NCI-H1436 treated with DMSO at 0.1 percent for 48 hours (cell line): ENCODE measurements at regions not wholly inside any gene's neighbourhood (a gene's known extent, or its start where the extent isn't known, plus 50 kb on each side); places are given as distances from the start of the nearest gene placed in this dataset.

Experiments used
- DNase-seq: peaks from one replicate; lab custom pipeline; 2025; lab: John Stamatoyannopoulos, UW

GRCh38 chr16:79713609-79714309, 113.2 kb upstream of the MAF start:
- no peak for DNase-seq

- no peak for DNase-seq
These were observed 111.7 kb upstream of the MAF start for GRCh38 chr16:79712276-79712675.

GRCh38 chr16:79707876-79708275, 107.3 kb upstream of the MAF start:
- no peak for DNase-seq

DNA sequence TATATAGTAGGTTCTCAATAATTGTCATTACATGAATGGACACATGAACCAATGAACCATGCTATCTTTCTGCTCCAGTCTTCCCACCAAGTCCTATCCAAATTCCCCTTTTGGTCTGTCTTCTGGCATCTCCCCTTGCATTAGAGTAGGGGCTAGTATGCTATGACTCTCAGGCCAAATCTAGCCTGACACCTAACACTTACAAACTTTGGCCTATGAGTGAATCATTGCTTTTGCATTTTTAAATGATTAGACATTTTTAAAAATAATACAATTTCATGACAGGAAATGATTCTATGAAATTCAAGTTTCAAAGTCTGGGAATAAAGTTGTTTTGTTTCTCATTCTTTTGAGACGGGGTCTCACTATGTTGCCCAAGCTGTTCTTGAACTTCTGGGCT, 102.5 kb upstream of the MAF start:
- DNase-seq: no peak

DNA sequence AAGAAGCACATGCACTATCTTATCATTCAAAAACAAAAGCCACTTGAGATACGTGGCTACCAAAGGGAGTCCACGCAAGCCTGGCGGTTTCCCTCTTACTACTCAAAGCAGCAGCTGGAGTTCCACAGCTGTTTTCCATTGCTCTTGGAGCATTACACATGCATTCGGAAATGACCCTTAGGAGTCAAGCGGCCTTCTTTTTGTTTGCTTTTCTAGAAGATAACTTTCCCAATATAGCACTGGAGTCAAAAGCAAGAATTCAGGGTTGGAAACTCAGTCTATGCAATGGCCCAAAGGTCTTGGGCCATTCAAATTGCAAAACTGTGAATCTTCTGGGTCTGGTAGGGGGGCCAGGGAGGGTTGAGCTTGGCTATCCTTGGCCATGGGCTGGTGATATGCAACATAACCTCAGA, 97.8 kb upstream of the MAF start:
- DNase-seq: no peak

DNA sequence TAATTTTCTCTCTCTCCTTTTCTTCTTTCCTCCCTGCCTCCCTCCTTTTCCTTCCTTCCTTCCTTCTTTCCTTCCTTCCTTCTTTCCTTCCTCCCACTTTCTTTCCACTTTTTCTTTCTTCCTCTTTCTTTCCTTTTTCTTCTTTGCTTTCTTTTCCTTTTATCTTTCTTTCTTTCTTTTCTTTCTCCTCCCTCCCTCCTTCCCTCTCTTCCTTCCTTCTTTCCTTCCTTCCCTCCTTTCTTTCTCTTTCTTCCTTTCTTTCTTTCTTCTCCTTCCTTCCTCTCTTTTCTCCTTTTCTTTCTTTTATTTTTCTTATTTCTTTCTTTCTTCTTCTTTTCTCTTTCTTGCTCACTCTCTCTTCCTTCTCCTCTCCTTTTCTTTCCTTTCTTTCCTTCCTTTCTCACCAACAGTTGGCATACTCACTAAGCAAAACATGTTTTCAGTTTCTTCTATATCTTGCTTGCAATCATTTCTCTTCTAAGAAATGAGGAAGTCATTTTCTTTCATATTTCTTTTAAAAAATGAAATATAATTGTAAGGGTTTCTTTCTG, 97.1 kb upstream of the MAF start:
- DNase-seq: no peak

GRCh38 chr16:79691007-79691406, 90.5 kb upstream of the MAF start:
- DNase-seq: no peak

- DNase-seq: no peak
These were observed 89.6 kb upstream of the MAF start for GRCh38 chr16:79690159-79690558.

- no peak for DNase-seq
These were observed 87.0 kb upstream of the MAF start for GRCh38 chr16:79687249-79688130.

- DNase-seq: no peak
These were observed 85.3 kb upstream of the MAF start for GRCh38 chr16:79685871-79686270.

- DNase-seq: no peak
These were observed 78.8 kb upstream of the MAF start for GRCh38 chr16:79679334-79679733.

GRCh38 chr16:79677799-79678530, 77.4 kb upstream of the MAF start:
- no peak for DNase-seq

DNA sequence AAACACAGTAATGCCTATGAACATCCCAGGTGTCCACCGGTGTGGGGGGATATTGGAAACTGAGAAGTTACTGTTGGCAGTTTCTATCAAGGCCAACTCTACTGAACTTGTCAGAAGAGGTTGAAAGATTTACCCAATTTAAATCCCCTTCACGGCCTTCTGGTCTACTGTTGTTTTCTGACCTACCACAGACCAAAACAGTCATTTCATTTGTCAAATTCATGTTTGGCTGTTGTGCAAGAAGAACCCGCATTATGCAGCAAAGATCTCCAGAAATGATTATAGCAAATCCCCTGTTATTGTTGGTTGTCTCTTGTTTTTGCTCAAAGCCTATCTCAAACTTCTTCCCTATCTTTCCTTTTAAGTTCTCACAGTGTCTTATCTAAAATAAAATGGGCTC, 73.1 kb upstream of the MAF start:
- DNase-seq: no peak

- DNase-seq: no peak
These were observed 72.0 kb upstream of the MAF start for GRCh38 chr16:79672524-79672923.

DNA sequence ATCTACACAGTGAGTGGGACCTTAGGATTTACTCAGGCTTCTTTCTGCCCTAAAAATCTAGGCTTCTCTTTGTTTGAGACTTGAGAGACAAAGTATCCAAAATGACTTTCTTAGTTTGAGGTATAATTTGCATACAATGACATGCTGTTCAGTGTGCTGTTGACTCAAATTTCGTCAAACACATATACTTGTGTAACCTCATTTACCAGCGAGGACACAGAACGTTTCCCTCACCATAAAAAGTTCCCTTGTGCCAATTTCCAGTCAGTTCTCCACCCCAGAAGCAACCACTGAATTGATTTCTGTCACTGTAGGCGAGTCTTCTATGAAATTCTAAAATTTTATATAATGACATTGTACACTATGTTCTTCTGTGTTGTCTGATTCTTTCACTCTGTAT, 68.0 kb upstream of the MAF start:
- DNase-seq: no peak

DNA sequence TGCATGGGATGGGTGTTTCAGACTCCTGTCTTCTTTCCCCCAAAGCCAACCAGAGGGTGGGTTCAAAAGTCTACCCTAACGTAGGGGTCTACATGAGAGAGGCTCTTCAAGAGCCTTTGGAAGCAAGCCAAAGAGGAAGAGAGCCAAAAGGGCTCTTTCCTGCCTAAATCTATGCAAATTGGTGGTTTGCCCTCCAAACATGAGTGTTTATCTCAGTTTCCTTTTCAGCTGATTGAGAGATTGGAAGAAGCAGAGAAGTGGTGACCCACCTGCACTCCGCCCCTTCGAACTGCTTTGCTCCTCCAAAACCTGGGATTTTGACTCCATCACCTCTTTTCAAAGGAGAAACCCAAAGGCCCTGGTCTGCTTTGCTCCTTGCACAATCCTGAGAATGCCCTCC, 65.4 kb upstream of the MAF start:
- DNase-seq: no peak

GRCh38 chr16:79664407-79664806, 63.9 kb upstream of the MAF start:
- DNase-seq: no peak

DNA sequence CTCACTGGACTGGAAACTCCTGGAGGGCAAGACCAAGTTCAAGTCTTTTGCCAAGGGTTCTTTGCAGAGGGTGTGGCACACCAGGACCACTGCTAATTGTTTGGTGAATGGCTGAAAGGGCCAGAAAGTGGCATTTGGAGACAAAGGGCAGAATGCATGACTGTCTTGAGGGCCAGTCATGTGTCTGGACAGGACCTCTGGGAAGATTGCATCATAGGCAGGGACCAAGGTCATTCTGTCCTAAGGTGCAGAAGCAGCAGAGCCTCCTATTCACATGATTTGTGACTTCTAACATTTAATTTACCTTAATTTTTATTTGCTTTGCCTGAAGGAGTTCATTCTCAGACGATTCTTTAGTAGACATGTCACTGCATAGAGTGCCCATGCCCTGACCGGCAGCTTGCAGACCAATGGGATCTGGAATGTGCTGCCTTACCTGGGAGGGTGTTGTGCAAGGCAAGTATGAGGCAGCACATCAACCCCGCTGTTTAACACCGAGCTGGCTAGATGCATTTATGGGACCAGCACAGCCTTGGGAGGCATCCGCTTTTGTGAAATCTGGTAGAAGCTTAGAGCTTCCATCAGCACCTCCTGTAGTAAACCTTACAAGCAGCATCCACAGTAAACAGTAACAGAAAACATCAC, 62.3 kb upstream of the MAF start:
- DNase-seq: no peak

DNA sequence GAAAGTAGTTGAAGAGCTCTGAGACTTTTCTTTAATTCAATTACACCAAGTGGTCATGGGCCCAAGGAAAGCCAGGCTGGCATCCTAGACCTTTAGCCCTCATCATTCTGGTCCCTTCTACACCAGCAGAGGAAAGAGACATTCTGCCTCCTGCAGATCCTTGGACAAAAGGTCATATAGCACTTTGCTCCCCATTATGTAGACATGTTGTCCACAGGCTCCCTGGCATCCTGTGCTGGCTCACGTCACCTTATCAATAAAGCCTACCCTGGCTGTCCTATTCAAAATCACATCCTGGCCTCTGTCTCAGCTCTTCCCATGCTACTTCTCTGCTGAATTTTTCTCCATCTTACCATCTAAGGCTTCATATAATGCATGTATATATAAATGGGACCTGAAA, 61.6 kb upstream of the MAF start:
- DNase-seq: no peak

- DNase-seq: no peak
These were observed 61.0 kb upstream of the MAF start for GRCh38 chr16:79661578-79661977.

GRCh38 chr16:79659344-79659743, 58.8 kb upstream of the MAF start:
- DNase-seq: no peak
